Gastroesophageal sphincter (tissue), 3 donors: ENCODE measurements at regions not wholly inside any gene's neighbourhood (a gene's known extent, or its start where the extent isn't known, plus 50 kb on each side); places are given as distances from the start of the nearest gene placed in this dataset.

Experiments used
- EP300 ChIP-seq: sonication (generic); formaldehyde crosslinking; IDR thresholded peaks from one replicate; pipeline ENCODE4 v1.6.1; 2017; ENCODE audit warnings: antibody characterized with exemption, mild to moderate bottlenecking
- POLR2A ChIP-seq, 2 donors: fragments of 450-650 bp; IDR thresholded peaks; one replicate each; pipeline ENCODE4 v1.6.1; 2017; ENCODE audit warnings: antibody characterized with exemption in 2 of 2, mild to moderate bottlenecking in 2 of 2, moderate library complexity in 1 of 2
- POLR2AphosphoS5 ChIP-seq: sonication (generic); formaldehyde crosslinking; IDR thresholded peaks from one replicate; pipeline ENCODE4 v1.6.1; 2017; ENCODE audit warnings: antibody characterized with exemption
- TF ChIP-seq, protein P1 (sequence below), 4 experiments: fragments of 200-600 bp in 2 of 4; fragments of 450-650 bp in 2 of 4; sonication (generic) in 1 of 4; IDR thresholded peaks; one replicate each; pipeline ENCODE4 v1.5.1; 2017 to 2019; ENCODE audit warnings: antibody characterized with exemption in 4 of 4, mild to moderate bottlenecking in 2 of 4, moderate library complexity in 2 of 4

DNA sequence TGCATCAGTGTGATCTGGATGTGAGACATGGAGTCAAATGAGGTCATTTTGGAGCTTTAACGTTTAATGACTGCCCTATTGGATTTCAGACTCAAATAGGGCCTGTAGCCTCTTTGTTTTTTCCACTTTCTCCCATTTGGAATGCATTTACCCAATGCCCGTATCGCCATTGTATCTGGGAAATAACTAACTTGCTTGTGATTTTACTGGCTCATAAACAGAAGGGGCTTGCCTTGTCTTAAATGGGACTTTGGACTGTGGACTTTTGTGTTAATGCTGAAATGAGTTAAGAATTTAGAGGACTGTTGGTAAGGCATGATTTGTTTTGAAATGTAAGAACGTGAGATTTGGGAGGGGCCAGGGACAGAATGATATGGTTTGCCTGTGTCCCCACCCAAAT, 494.6 kb downstream of the CHSY3 start:
- no peak for TF ChIP-seq POLR2A (IDR thresholded peaks at IDR 0.05)
- TF ChIP-seq, protein P1, sequence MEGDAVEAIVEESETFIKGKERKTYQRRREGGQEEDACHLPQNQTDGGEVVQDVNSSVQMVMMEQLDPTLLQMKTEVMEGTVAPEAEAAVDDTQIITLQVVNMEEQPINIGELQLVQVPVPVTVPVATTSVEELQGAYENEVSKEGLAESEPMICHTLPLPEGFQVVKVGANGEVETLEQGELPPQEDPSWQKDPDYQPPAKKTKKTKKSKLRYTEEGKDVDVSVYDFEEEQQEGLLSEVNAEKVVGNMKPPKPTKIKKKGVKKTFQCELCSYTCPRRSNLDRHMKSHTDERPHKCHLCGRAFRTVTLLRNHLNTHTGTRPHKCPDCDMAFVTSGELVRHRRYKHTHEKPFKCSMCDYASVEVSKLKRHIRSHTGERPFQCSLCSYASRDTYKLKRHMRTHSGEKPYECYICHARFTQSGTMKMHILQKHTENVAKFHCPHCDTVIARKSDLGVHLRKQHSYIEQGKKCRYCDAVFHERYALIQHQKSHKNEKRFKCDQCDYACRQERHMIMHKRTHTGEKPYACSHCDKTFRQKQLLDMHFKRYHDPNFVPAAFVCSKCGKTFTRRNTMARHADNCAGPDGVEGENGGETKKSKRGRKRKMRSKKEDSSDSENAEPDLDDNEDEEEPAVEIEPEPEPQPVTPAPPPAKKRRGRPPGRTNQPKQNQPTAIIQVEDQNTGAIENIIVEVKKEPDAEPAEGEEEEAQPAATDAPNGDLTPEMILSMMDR (IDR thresholded peaks at IDR 0.05) = no peak
- no peak for TF ChIP-seq EP300
- no peak for TF ChIP-seq POLR2AphosphoS5
